ENCODE measurements at regions not wholly inside any gene's neighbourhood (a gene's known extent, or its start where the extent isn't known, plus 50 kb on each side); places are given as distances from the start of the nearest gene placed in this dataset.
"Not testable (repeated sequence)": the region's sequence is repeated elsewhere in the genome, so short reads cannot be mapped to it uniquely, and the experiment has no call there.

DNA sequence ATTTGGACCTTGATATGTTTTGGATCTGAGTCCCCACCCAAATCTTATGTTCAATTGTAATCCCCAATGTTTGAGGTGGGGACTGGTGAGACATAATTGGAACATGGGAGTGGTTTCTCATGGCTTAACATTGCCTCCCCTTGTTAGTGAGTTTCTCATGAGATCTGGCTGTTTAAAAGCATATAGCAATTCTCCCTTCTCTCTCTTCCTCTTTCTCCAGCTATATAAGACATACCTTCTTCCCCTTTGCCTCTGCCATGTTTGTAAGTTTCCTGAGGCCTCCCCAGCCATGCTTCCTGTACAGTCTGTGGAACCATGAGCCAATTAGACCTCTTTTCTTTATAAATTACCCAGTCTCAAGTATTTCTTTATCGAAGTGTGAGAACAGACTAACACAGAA lies 692.4 kb downstream of the KCNT2 start:
- no peak for DNase-seq (ENCODE audit: low read depth)

GRCh38 chr1:195909061-195909460 lies 699.2 kb downstream of the KCNT2 start:
- no peak for DNase-seq (ENCODE audit: low read depth)

- DNase-seq (ENCODE audit: low read depth) = no peak
These were observed 700.1 kb downstream of the KCNT2 start for GRCh38 chr1:195908121-195908520.

- DNase-seq (ENCODE audit: low read depth) = no peak
These were observed 705.0 kb downstream of the KCNT2 start for GRCh38 chr1:195903203-195903602.

- DNase-seq (ENCODE audit: low read depth) = no peak
These were observed 705.5 kb downstream of the KCNT2 start for GRCh38 chr1:195902779-195903178.

DNA sequence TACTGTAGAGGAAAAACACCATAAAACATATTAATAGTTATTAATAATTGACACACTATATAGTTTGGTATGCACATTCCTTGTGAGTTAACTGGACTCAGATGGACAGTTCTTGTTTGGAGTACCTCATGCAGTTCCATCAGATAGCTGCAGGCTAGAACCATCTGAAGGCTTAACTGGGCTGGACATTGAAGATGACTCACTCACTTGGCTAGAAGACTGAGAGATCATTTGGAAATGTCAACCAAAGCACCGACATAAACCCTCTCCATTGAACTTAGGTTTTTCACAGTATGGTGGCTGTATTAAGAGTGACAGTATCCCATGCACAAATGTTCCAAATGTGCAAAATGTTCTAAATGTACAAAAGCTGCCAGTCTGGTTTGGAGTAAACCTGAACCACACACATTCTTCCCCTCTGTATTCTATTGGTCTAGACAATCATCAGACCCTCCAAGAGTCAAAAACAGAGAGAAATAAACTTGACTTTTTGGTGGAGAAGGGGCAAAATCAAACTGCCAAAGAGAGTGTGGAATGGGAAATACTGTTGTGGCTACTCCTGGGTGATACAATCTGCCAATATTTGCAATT lies 708.4 kb downstream of the KCNT2 start:
- no peak for DNase-seq (ENCODE audit: low read depth)

DNA sequence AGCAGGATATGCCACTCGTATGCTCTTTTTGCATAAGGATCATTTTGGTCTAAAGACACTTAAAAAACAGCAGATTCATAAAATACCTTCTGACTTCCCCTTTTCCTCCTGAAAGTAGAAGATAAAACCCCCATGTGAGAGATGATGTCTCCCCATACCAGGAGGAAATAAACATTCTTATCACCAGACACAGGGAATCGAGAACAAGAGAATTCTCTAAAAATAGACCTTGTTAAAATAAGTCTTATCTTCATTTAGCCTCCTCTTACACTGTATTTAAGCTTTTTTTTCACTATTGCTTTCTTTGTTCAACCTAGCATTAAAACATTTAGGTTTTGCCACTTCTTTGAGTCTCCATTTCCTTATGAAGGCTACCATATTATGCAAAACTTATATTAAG lies 709.3 kb downstream of the KCNT2 start:
- no peak for DNase-seq (ENCODE audit: low read depth)

- no peak for DNase-seq (ENCODE audit: low read depth)
These were observed 709.9 kb downstream of the KCNT2 start for GRCh38 chr1:195898373-195898772.

DNA sequence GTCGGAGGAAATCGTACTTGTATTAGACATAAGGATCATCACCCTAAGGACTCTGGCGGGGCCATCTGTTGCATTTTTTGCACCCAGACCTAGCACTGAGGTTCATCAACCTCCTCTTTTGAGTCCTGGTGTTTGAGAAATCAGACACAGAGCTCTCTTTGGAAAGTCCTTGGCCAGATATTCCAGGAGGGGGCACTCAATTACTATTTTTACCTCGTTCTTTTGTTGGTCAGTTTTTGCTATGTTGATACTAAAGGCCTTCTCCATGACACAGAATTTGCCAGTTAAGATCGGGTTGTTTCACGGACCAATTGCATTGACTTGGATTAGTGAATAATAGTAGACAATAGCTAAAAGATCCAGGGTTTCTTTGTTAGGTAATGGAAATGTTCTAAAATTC lies 711.2 kb downstream of the KCNT2 start:
- no peak for DNase-seq (ENCODE audit: low read depth)

DNA sequence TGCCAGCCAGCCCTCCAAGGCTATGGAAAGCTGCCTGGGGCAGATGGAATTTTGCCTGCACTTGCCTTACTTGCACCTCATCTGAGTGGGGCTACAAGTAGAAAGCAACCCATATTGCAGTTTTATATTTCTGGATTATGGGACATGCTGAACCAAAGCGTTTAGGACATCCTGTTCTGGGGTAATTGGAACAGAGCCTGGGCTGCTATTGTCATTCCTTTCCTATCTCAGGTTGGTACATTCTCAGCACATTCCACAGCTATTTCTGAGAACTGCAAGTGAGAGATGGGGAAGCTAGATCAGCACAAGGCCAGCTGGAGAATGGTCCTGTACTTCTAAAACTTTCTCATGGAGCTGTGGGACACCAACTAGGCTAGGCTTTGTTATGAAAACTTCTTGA lies 713.8 kb downstream of the KCNT2 start:
- no peak for DNase-seq (ENCODE audit: low read depth)

DNA sequence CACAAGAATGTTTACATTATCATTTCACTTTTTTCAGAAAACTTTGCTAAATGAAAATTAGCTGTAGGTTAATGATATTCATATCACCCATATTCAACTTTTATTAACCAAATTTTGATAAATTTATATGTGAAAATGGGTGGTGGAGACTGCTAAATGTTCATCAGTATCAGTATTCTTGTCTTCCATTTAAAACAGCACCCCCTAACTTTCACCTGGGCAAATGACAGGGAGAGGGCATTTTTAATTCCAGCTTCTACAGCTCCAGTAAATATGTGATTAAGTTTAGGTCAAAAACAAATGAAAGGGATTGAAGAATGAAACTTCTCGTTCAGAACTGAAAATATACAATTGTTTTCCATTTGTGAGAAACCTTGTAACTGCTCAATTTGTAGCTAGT lies 722.2 kb downstream of the KCNT2 start:
- no peak for DNase-seq (ENCODE audit: low read depth)

DNA sequence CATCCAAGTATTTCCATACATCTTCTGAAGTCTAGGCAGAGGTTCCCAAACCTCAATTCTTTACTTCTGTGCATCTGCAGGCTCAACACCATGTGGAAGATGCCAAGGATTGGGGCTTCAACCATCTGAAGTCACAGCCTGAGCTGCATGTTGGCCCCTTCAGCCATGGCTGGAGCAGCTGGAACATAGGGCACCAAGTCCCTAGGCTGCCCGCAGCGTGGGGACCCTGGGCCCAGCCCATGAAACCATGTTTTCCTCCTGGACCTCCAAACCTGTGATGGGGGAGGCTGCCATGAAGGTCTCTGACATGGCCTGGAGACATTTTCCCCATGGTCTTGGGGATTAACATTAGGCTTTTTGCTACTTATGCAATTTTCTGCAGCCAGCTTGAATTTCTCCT lies 729.8 kb downstream of the KCNT2 start:
- DNase-seq (ENCODE audit: low read depth) = no peak

- no peak for DNase-seq (ENCODE audit: low read depth)
These were observed 731.4 kb downstream of the KCNT2 start for GRCh38 chr1:195876792-195877191.

DNA sequence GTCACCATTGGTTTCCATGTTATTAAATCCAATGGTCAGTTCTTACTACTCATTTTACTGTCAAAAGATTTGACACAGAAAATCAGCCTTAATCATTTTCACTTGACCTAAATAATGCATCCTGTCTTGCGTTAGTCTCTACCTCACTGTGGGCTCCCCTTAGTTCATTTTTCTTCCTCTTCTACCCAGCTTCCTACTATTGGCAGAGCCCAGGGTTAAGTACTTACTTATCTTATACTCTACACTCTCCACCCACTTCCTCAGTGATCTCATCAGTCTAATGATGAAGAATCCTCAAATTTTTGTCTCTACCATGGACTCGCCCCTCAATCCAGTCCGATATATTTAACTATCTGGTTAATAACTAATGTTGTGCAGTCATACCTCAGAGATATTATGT lies 735.9 kb downstream of the KCNT2 start:
- no peak for DNase-seq (ENCODE audit: low read depth)

GRCh38 chr1:195867638-195868037 lies 740.6 kb downstream of the KCNT2 start:
- DNase-seq (ENCODE audit: low read depth) = no peak

DNA sequence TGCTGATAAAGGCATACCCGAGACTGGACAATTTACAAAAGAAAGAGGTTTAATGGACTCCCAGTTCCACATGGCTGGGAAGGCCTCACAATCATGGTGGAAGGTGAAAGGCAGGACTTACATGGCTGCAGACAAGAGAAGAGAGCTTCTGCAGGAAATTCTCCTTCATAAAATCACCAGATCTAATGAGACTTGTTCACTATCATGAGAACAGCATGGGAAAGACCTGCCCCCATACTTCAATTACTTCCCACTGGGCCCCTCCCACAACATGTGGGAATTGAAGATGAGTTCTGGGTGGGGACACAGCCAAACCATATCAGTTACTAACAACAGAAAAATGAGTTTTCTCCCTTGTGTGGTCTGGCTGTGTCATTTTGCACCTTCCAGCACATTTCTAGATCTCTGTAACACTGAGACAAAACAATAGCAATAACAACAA lies 741.4 kb downstream of the KCNT2 start:
- DNase-seq (ENCODE audit: low read depth) = no peak

DNA sequence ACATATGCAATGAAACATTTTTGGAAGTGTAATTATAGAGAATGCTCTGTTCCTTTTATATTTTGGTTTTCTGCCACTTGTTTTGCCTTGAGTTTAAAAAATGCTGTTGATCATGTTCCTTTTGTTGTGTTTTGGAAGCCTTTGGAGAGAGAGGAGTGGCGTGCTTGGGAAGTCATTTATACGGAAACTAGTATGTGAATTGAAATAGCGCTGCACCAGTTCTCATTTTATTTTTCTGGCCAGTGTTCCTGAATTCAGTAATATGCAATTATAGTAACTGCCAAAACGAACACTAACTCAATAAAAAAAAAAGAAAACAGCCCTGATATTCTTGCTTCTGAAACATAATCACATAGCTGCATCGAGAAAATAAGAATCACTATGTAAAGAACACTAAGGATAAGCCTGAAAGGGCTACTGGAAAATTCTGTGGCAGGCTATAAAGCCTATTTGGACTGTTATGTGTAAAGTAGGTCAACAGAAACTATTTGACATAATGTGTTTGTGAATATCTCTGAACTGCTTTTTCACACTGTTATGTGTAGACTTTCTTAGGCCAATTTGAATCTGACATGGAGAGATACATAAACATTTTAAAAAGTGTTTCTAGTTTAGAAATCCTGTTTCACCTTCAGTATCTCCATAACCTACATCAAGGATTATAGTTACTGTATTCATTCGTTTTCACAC lies 742.0 kb downstream of the KCNT2 start:
- no peak for DNase-seq (ENCODE audit: low read depth)

- no peak for DNase-seq (ENCODE audit: low read depth)
These were observed 756.4 kb downstream of the KCNT2 start for GRCh38 chr1:195851804-195852203.

GRCh38 chr1:195851016-195851601 lies 757.1 kb downstream of the KCNT2 start:
- no peak for DNase-seq (ENCODE audit: low read depth)

- no peak for DNase-seq (ENCODE audit: low read depth)
These were observed 759.1 kb downstream of the KCNT2 start for GRCh38 chr1:195849180-195849579.

GRCh38 chr1:195847957-195848875 lies 760.0 kb downstream of the KCNT2 start:
- not testable (repeated sequence) for DNase-seq (ENCODE audit: low read depth)

DNA sequence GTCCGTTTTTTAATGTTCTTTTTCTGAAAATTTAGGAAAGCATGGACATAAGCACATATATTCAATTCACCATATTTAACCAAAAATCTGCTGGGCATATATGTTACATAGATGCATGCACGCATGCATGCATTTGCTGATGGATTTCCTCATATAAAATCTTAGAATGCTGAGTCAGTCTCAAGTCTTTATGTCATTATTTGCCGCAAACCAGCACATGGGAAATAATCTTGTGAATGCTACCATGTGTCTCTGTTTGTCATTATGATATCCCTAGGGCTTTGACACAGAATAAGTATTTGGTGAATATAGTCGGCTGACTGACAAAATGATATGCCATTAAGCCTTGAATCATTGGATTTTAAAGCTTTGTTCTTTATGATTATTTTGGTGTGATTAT lies 776.5 kb downstream of the KCNT2 start:
- no peak for DNase-seq (ENCODE audit: low read depth)

GRCh38 chr1:195828325-195828724 lies 779.9 kb downstream of the KCNT2 start:
- DNase-seq (ENCODE audit: low read depth) = no peak

Measured in activated T-cell treated with anti-CD3 and anti-CD28 coated beads for 1 hour (primary cell).